NCI-H69 (cell line): ENCODE measurements at regions not wholly inside any gene's neighbourhood (a gene's known extent, or its start where the extent isn't known, plus 50 kb on each side); places are given as distances from the start of the nearest gene placed in this dataset.

Experiments used
- DNase-seq: peaks from one replicate; lab custom pipeline; 2025; lab: John Stamatoyannopoulos, UW

DNA sequence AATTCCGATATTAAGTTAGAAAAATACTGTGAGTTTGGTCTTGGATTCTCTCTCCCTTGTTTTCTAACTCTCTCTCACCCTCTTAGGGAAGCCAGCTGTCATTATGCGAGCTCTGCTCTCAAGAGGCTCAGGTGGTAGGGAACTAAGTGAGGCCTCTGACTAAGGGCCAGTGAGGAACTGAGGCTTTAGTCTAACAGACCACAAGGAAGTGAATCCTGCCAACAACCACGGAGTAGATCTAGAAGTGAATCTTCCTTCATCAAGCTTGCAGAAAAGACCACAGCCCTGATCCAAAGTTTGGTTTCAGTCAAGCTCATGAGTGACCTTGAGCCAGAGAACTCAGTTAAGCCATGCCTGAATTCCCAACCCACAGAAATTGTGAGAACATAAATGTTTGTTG, 180.1 kb upstream of the PRMT6 start:
- no peak for DNase-seq

DNA sequence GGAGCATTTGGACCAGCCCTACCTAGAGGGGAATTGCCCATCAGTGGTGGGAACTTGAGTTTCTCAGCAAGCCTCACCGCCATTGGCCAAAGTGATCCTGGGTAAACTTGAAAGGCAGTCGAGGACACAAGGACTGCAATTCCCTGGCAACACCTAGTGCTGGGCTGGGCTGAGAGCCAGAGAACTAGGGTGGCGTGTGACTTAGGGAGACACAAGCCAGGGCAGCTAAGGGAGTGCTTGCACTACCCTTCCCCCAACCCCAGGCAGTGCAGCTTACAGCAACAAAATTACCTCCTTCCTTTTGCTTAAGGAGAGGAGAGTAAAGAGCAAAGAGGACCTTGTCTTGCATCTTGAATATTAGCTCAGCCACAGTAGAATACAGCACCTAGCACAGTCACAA, 176.9 kb upstream of the PRMT6 start:
- peak; percentile 43 for DNase-seq

- DNase-seq: no peak
These were observed 176.2 kb upstream of the PRMT6 start for GRCh38 chr1:106880226-106880625.

DNA sequence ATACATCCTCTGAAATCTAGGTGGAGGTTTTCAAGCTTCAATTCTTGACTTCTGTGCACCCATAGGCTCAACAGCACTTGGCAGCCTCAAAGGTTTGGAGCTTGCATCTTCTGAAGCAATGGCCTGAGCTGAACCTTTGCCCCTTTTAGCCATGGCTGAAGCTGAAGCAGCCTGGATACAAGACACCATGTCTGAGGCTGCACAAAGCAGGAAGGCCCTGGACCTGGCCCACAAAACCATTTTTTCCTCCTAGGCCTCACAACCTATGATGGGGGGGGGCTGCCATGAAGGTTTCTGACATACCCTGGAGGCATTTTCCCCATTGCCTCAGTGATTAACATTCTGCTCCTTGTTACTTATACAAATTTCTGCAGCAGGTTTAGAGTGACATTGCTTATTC, 173.3 kb upstream of the PRMT6 start:
- no peak for DNase-seq

GRCh38 chr1:106889059-106889458, 167.4 kb upstream of the PRMT6 start:
- no peak for DNase-seq

DNA sequence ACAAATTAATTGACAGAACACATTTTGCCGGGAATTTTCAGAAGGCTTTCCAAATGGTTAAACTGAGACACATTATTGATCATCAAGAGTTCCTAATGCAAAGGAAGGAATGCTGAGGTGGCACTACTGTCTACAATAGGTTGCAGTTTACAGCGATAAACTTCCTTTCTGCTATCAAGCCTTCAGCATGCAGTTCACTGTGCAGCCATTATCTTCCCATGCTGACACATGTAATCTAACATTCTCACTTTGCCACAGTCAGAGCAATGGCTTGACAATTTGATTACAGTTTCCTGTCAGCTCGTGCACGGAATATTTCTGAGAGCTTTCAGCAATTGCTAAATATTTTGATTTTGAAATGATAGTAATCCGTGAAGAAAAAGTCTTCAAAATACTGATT, 166.9 kb upstream of the PRMT6 start:
- no peak for DNase-seq

GRCh38 chr1:106897976-106898375, 158.5 kb upstream of the PRMT6 start:
- no peak for DNase-seq

- no peak for DNase-seq
These were observed 156.8 kb upstream of the PRMT6 start for GRCh38 chr1:106899644-106900043.

DNA sequence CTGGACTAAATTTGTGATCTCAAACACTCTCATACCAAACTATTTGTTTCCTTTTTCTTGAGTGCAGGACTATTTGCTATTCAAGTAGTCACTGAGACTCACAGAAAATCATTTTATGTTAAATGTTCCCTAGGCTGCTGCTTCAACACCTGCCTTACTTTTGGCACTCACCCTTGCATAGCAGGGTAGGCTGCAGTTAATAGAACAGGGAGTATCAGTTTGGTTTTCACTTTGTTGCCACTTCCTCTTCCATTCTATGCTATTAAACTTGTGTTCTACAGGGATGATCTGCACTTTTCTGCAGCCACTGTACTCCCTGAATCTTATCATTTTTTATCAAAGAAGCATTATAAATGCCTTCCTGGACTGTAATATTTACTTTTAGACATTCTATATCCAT, 148.7 kb upstream of the PRMT6 start:
- no peak for DNase-seq

DNA sequence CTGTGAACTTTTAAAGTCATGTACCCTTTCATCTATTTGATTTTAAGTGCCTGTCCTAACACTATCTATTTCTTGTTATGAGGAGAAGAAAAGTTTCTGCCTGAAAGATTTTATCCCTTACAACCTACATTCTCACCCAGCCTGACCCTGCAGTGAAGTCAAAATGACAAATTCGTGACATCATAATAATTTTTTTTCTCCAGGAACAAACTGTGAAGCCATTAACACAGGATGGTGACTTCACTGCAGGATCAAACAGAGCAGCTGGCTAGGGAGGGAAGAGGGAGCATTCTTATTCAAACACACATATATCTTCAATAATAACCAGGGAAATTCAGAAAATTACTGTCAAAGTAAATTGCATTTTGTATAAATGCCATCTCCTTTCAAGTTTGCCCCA, 147.8 kb upstream of the PRMT6 start:
- DNase-seq: no peak

DNA sequence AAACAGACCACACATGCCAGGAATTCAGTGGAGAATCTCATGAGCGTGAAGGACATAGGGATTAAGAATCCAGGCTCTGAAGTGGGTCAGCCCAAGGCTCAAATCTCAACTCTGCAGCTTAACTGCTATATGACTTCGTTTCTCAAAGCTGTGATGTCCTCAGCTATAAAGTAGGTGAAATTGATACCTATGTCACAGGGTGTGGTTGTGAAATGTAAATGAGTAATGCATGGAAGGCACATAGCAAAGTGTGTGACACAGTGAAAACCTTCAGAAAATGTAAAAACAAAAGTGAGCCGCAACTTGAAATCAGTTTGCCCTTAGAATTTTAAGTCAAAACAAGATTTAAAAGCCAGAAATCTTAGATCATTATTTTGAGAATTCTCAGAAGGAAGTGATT, 145.7 kb upstream of the PRMT6 start:
- DNase-seq: no peak

GRCh38 chr1:106912131-106912530, 144.3 kb upstream of the PRMT6 start:
- no peak for DNase-seq

DNA sequence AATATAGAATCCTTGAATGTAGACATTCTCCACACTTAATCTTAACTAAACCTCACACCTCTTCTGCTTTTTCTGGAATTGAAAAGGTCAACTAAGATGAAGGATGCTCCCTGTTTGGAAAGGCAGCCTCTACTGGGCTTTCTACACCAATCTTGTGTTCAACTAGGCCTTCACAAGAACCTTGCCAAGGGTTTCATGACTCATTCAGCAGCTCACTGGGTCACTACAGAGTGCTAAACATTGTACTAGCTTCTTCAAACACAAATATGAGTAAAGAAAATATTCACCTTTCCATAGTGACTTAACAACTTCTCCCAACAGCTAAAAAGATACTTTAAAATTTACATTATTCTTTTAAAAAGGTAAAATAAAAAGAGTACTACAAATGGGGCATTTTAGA, 135.3 kb upstream of the PRMT6 start:
- DNase-seq: no peak

- no peak for DNase-seq
These were observed 132.1 kb upstream of the PRMT6 start for GRCh38 chr1:106924360-106924759.

- no peak for DNase-seq
These were observed 130.7 kb upstream of the PRMT6 start for GRCh38 chr1:106925750-106926149.

DNA sequence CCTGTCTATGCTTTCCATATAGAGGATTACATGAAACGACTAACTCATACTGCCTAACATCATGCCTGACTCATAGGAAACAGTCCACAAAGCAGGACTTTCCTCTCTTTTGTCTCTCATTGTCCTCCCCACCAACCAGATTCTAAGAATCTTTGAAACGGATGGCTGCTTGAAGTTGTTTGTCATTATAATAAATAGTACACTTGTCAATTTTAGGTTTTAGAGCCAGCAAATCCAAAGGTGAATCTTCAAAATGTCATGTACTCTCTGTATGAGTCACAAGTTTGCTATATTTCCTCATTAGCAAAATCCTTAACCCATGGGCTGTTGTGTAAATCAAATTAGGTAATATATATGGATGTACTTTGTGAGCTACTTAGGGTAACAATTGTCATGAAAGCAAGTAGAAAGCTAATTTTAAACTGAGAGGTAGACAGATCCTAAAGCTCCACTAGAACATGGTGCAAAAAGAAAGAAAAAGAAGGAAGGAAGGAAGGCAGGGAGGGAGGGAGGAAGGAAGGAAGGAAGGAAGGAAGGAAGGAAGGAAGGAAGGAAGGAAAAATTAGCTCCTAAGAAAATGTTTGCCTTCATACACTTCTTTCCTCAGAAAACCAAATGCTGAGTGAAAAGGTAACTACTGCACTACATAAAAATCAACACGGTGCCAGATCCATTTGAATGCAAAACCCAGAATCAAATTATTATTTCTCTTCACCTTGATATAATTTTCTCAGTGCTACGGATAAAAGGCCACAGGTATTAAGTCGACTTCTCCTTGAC, 129.5 kb upstream of the PRMT6 start:
- no peak for DNase-seq

GRCh38 chr1:106937104-106937503, 119.4 kb upstream of the PRMT6 start:
- no peak for DNase-seq

- peak; percentile 80 for DNase-seq
These were observed 111.8 kb upstream of the PRMT6 start for GRCh38 chr1:106944721-106945120.

GRCh38 chr1:106952776-106953175, 103.7 kb upstream of the PRMT6 start:
- DNase-seq: peak; percentile 2

DNA sequence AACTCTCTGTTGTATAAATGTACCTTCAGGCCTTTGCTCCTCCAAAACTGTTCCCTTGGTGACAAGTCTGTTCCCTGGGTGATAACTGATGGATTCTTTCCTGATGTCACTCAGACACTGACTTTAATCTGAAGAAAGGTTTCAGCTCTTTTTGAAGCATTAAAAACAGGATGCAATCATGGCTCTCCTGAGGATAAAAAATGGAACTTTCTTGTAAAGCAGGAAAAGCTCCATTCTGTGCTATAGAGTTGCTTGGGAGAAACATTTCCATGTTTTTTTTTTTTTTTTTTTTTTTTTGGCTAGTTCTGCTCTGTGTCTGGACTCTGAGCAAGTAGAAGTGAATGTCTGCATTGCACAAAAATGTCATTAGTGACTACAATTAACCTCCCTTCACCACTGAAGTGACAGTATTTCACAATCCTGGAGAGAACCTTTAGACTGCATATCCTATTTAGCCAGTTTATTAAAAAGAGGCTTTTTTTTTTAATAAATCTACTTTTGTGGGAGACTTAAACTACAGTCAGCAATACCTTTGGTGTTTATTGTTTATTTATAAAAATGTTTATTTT, 101.7 kb upstream of the PRMT6 start:
- DNase-seq: no peak

GRCh38 chr1:106956721-106957120, 99.8 kb upstream of the PRMT6 start:
- DNase-seq: peak; percentile 5

DNA sequence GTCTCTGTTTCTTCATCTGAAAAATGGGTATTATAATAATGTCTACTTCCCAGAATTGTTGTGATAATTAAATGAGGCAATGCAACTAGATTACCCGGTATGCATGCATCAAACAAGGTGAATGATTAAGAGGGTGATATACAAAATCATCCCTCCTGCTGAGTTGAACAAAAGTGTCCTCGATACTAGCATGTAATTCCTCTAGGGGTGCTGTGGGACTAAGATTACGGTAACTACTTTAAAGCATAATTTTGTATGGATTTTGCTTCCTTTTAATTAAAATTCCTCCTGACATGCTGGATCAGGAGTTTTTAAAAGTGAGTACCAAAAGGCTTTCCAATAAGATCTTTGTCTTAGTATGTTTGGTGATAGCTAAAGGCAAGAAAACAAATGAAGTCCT, 98.7 kb upstream of the PRMT6 start:
- DNase-seq: peak; percentile 41

- DNase-seq: no peak
These were observed 96.1 kb upstream of the PRMT6 start for GRCh38 chr1:106960412-106960811.

- DNase-seq: no peak
These were observed 94.8 kb upstream of the PRMT6 start for GRCh38 chr1:106961646-106962045.
